HEK293T (cell line): ENCODE measurements at regions not wholly inside any gene's neighbourhood (a gene's known extent, or its start where the extent isn't known, plus 50 kb on each side); places are given as distances from the start of the nearest gene placed in this dataset.

ENCODE experiments used
- ARNT ChIP-seq: fragments of 450-650 bp; IDR thresholded peaks from 2 replicates; pipeline ENCODE4 v1.6.1; 2017; ENCODE audit warnings: mild to moderate bottlenecking
- BHLHE40 ChIP-seq: fragments of 450-650 bp; IDR thresholded peaks from 2 replicates; pipeline ENCODE4 v1.6.1; 2016; ENCODE audit warnings: mild to moderate bottlenecking, moderate library complexity, borderline replicate concordance
- ELF4 ChIP-seq: fragments of 450-650 bp; IDR thresholded peaks from 2 replicates; pipeline ENCODE4 v1.6.1; 2017; ENCODE audit warnings: antibody characterized with exemption
- FOXA1 ChIP-seq: fragments of 450-650 bp; IDR thresholded peaks from 2 replicates; pipeline ENCODE4 v1.6.1; 2016; ENCODE audit warnings: mild to moderate bottlenecking
- FOXK2 ChIP-seq: fragments of 450-650 bp; IDR thresholded peaks from 2 replicates; pipeline ENCODE4 v1.6.1; 2016; ENCODE audit warnings: mild to moderate bottlenecking
- FOXM1 ChIP-seq: fragments of 450-650 bp; IDR thresholded peaks from 2 replicates; pipeline ENCODE4 v1.6.1; 2017; ENCODE audit warnings: mild to moderate bottlenecking, borderline replicate concordance
- HDGF ChIP-seq: fragments of 450-650 bp; IDR thresholded peaks from 2 replicates; pipeline ENCODE4 v1.6.1; 2017; ENCODE audit warnings: antibody characterized with exemption, borderline replicate concordance
- L3MBTL2 ChIP-seq: fragments of 450-650 bp; conservative IDR thresholded peaks from 2 replicates; pipeline ENCODE4 v1.6.1; 2016; ENCODE audit warnings: mild to moderate bottlenecking
- NFRKB ChIP-seq: fragments of 450-650 bp; IDR thresholded peaks from 2 replicates; pipeline ENCODE4 v1.6.1; 2016; ENCODE audit warnings: mild to moderate bottlenecking, moderate library complexity
- SP1 ChIP-seq: fragments of 450-650 bp; IDR thresholded peaks from 2 replicates; pipeline ENCODE4 v1.6.1; 2017
- SUZ12 ChIP-seq: fragments of 450-650 bp; IDR thresholded peaks from 2 replicates; pipeline ENCODE4 v1.6.1; 2016; ENCODE audit warnings: mild to moderate bottlenecking
- TARDBP ChIP-seq: fragments of 450-650 bp; IDR thresholded peaks from 2 replicates; pipeline ENCODE4 v1.6.1; 2016
- ZNF384 ChIP-seq: fragments of 450-650 bp; IDR thresholded peaks from 2 replicates; pipeline ENCODE4 v1.6.1; 2016
- TF ChIP-seq, protein P1 (sequence below): fragments of 450-650 bp; IDR thresholded peaks from 2 replicates; pipeline ENCODE4 v1.6.1; 2016

DNA sequence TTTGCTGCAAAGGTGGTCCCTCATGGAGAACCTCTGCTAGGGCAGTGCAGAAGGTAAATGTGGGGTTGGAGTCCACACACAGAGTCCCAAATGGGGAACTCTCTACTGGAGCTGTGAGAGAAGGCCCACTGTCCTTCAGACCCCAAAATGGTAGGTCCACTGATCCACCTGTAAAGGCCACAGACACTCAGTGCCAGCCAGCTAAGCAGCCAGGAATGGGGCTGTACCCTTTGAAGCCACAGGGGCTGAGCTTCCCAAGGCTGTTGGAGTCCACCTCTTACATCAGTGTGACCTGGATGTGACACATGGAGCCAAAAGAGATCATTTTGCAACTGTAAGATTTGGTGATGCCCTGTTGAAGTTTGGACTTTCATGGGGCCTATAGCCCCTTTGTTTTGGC lies 252.4 kb upstream of the GULP1 start:
- TF ChIP-seq SUZ12, result no peak
- TF ChIP-seq, protein P1, sequence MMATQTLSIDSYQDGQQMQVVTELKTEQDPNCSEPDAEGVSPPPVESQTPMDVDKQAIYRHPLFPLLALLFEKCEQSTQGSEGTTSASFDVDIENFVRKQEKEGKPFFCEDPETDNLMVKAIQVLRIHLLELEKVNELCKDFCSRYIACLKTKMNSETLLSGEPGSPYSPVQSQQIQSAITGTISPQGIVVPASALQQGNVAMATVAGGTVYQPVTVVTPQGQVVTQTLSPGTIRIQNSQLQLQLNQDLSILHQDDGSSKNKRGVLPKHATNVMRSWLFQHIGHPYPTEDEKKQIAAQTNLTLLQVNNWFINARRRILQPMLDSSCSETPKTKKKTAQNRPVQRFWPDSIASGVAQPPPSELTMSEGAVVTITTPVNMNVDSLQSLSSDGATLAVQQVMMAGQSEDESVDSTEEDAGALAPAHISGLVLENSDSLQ, result no peak
- TF ChIP-seq FOXK2, result no peak
- no peak for TF ChIP-seq TARDBP
- TF ChIP-seq SP1, result no peak
- TF ChIP-seq FOXM1, result no peak
- no peak for TF ChIP-seq L3MBTL2
- no peak for TF ChIP-seq BHLHE40
- no peak for TF ChIP-seq ARNT
- TF ChIP-seq FOXA1, result no peak
- no peak for TF ChIP-seq NFRKB
- TF ChIP-seq ELF4, result no peak
- no peak for TF ChIP-seq HDGF
- TF ChIP-seq ZNF384, result no peak
